Testis (tissue), 2 donors: ENCODE measurements at regions not wholly inside any gene's neighbourhood (a gene's known extent, or its start where the extent isn't known, plus 50 kb on each side); places are given as distances from the start of the nearest gene placed in this dataset.

Source experiments
- DNase-seq: peaks from one replicate; pipeline ENCODE4 v3.0.0-alpha.2; 2019
- H3K27ac ChIP-seq, 2 donors: fragments of 200-600 bp; sonication (generic); one replicate each; pipeline ENCODE4 v1.5.1; 2019
- H3K27me3 ChIP-seq: fragments of 200-600 bp; sonication (generic); one replicate; pipeline ENCODE4 v1.5.1; 2019
- H3K36me3 ChIP-seq: fragments of 200-600 bp; sonication (generic); one replicate; pipeline ENCODE4 v1.5.1; 2017; ENCODE audit warnings: low read depth; ENCODE audit errors: missing control alignments
- H3K4me1 ChIP-seq: fragments of 200-600 bp; sonication (generic); one replicate; pipeline ENCODE4 v1.5.1; 2019
- H3K4me3 ChIP-seq, 2 donors: fragments of 200-600 bp; sonication (generic); one replicate each; pipeline ENCODE4 v1.5.1; 2017 to 2019
- H3K9me3 ChIP-seq: fragments of 200-600 bp; sonication (generic); one replicate; pipeline ENCODE4 v1.5.1; 2017
- POLR2A ChIP-seq: fragments of 450-650 bp; IDR thresholded peaks from one replicate; pipeline ENCODE4 v1.6.1; 2017; ENCODE audit warnings: antibody characterized with exemption, mild to moderate bottlenecking, moderate library complexity
- WGBS, 2 donors: methylation state at CpG; one replicate each; pipeline ENCODE4 v1.1.5; 2018; 5-methylcytosine and 5-hydroxymethylcytosine counted together
- intact Hi-C: fragments of 100-400 bp; cut with DNase I; formaldehyde crosslinking; loops from one replicate; pipeline ENCODE4 v1.15.1; 2023; ENCODE audit warnings: low total_unique reads
- TF ChIP-seq, protein P1 (sequence below), 3 experiments: fragments of 450-650 bp in 2 of 3; fragments of 200-600 bp in 1 of 3; sonication (generic) in 1 of 3; IDR thresholded peaks; one replicate each; pipeline ENCODE4 v1.5.1; 2016 to 2019; ENCODE audit warnings: antibody characterized with exemption in 3 of 3, mild to moderate bottlenecking in 2 of 3, moderate library complexity in 1 of 3

DNA sequence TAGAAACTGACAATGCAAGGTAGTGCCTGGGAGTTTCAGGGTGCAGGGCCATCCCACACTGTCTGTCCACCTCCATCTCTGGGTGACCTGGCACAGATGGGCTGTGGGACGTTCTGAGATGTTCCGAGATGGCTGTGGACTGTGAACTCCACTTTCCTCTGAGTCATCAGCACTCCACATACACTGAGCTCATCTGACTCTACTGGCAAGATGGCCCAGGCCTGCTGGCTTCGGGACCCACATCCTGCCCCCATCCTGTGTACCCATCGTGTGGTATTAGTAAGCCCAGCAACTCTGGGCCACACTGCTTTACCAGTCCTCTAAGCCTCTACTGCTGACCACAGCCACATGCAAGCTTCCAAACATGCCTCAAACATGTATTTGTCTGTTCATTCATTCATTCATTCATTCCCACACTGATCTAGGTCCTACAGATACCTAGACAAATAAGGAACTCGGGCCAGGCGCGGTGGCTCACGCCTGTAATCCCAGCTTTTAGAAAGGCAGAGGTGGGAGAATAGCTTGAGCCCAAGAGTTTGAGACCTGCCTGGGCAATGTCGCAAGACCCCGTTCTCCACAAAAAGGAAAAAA, 124.8 kb upstream of the CXCR4 start:
- Histone ChIP-seq H3K27ac (no peak overlapping the region), H3K4me1 (peaks cover 14% of the 10 kb centered on the region), H3K36me3 (no peaks in the 10 kb centered on the region), H3K27me3 (no peaks in the 10 kb centered on the region), H3K9me3 (no peaks in the 10 kb centered on the region), H3K4me3 (no peak overlapping the region)
- intact Hi-C loops: no loop called here
- no peak for TF ChIP-seq POLR2A
- TF ChIP-seq, protein P1, sequence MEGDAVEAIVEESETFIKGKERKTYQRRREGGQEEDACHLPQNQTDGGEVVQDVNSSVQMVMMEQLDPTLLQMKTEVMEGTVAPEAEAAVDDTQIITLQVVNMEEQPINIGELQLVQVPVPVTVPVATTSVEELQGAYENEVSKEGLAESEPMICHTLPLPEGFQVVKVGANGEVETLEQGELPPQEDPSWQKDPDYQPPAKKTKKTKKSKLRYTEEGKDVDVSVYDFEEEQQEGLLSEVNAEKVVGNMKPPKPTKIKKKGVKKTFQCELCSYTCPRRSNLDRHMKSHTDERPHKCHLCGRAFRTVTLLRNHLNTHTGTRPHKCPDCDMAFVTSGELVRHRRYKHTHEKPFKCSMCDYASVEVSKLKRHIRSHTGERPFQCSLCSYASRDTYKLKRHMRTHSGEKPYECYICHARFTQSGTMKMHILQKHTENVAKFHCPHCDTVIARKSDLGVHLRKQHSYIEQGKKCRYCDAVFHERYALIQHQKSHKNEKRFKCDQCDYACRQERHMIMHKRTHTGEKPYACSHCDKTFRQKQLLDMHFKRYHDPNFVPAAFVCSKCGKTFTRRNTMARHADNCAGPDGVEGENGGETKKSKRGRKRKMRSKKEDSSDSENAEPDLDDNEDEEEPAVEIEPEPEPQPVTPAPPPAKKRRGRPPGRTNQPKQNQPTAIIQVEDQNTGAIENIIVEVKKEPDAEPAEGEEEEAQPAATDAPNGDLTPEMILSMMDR (IDR thresholded peaks at IDR 0.05): no peak
- no peak for DNase-seq
- WGBS, 2 donors: 72 to 92% methylated on average over 7 to 10 of the region's 10 CpGs

DNA sequence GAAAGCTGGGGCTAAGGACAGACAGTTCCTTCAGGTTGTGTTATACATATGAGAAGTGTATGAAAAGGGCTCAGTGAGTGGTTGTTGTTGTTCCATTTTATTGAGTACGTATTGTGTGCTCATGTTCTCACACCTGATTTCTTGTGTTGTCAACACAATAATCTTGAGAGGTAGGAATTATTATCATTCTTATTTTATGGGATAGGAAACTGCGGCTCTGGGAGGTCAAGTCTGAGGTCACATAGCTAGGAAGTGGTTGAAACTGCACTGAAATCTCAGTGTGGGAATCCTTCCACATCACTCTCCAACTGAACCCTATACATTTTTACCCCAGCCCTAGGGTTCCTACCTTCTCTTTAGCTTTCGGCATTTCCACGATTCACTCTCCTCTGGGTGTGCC, 124.2 kb upstream of the CXCR4 start:
- Histone ChIP-seq H3K27ac (no peak overlapping the region), H3K9me3 (no peaks in the 10 kb centered on the region), H3K4me1 (peaks cover 14% of the 10 kb centered on the region), H3K4me3 (no peak overlapping the region), H3K27me3 (no peaks in the 10 kb centered on the region), H3K36me3 (no peaks in the 10 kb centered on the region)
- TF ChIP-seq, protein P1 (IDR thresholded peaks at IDR 0.05): no peak
- no peak for TF ChIP-seq POLR2A
- 79 to 86% methylated on average over 4 of the region's 4 CpGs for WGBS, 2 donors
- DNase-seq: no peak
- intact Hi-C loops: no loop called here

DNA sequence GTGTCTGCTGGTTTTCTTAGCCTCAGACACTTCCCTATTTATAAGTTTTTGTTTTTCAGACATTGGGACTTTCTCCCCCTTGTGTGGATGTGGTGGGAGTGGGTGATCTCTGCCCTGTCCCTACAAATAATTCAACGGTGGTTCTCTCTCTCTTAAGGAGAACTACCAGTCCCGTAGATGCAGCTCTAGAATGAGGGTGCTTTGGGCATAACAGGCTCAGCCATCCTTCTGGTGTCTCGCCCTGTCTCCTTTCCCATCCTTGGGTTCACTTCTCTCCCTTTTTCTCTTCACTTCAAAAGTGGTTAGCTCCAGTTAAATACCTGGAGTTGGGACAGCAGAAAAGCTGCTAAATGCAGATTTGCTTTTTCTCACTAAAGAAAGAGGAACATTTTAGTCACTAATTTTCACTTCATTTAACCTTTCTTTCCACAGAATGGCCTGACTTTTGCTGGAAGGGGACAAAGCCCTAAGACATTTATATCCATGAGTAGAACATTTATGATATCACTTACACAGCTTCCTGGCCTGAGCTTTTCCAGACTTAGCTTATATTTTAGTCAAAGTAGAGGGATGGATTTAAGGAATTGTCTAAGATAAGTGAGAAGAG, 121.2 kb upstream of the CXCR4 start:
- H3K4me3 ChIP-seq: no peak overlapping the region
- TF ChIP-seq POLR2A: no peak
- TF ChIP-seq, protein P1 (IDR thresholded peaks at IDR 0.05): no peak
- no peaks in the 10 kb centered on the region for H3K27me3 ChIP-seq
- intact Hi-C loops: no loop called here
- no peak for DNase-seq
- no peaks in the 10 kb centered on the region for H3K9me3 ChIP-seq
- no peaks in the 10 kb centered on the region for H3K36me3 ChIP-seq
- peak overlapping the region; percentile 18 to 54 for H3K27ac ChIP-seq
- WGBS, 2 donors: 63 to 84% methylated on average over 3 of the region's 3 CpGs
- H3K4me1 ChIP-seq: peaks cover 6% of the 10 kb centered on the region

DNA sequence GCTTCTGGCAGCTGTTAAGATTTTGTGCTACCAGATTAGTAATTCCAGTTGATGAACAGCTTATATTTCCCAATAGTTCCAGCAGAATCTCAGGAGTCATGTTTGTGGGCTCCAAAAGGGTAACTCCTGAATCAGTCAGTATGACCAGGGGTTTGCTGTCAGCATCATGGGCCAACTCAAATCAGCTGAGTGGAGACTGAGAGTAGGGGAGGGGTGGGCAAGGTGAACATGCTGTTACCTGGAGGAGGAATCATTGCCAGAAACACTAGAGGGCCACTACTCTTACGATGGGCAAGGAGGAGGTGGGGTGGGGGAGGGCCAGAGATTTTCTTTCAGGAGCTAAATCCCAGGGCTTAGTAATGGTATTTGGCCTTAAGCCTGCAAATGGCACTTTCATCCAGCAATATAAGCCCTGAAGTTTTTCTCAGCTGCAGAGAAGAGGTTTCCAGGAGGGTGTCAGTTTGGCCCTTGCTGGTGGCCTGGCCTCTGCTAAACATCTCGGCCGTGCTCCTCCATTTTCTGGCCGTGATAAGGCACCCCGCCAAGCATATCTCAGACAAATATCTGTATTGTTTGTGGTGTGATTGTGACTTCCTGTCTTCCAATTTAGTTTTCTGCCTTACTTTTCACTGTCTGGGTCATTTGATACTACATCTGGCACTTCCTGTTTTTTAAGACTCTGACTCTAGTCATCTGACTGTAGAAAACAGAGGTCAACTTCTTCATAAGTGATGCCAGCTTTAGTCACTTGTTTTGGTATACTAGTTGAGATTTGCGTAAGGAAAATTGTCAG, 120.5 kb upstream of the CXCR4 start:
- intact Hi-C loops: no loop called here
- no peak overlapping the region for H3K4me3 ChIP-seq
- no peaks in the 10 kb centered on the region for H3K36me3 ChIP-seq
- TF ChIP-seq POLR2A: no peak
- TF ChIP-seq, protein P1 (IDR thresholded peaks at IDR 0.05): no peak
- H3K4me1 ChIP-seq: peaks cover 6% of the 10 kb centered on the region
- 62% methylated on average over 6 of the region's 6 CpGs for WGBS, 2 donors
- peak overlapping the region in 1 of 2 donors; percentile 3 for H3K27ac ChIP-seq
- H3K27me3 ChIP-seq: no peaks in the 10 kb centered on the region
- DNase-seq: no peak
- H3K9me3 ChIP-seq: no peaks in the 10 kb centered on the region
